WTC11 (cell line): ENCODE measurements at regions not wholly inside any gene's neighbourhood (a gene's known extent, or its start where the extent isn't known, plus 50 kb on each side); places are given as distances from the start of the nearest gene placed in this dataset.

Experiments used
- ATAC-seq: fragments of 200-7000 bp; cut with Tn5 transposase; 2 replicates; pipeline ENCODE4 v1.10.0; 2021; ENCODE audit warnings: mild to moderate bottlenecking, moderate library complexity
- CTCF ChIA-PET: fragments of 300-600 bp; sonication (Branson Sonifier 250); formaldehyde crosslinking; loops from one replicate; lab custom pipeline; 2021; ENCODE audit warnings: antibody characterized with exemption; lab: Charles Lee
- POLR2A ChIA-PET: fragments of 350-600 bp; sonication (Branson Sonifier 250); formaldehyde crosslinking; loops from one replicate; lab custom pipeline; 2021; ENCODE audit warnings: antibody characterized with exemption; lab: Charles Lee
- DNase-seq: peaks from one replicate; pipeline ENCODE4 v3.0.0; 2021; ENCODE audit warnings: low spot score
- H3K27ac Mint-ChIP-seq: 2 replicates; pipeline ENCODE4 v1.8.0; 2021; ENCODE audit warnings: mixed read lengths
- H3K27me3 Mint-ChIP-seq: 2 replicates; pipeline ENCODE4 v1.8.0; 2021; ENCODE audit warnings: low read depth, mild to moderate bottlenecking, moderate library complexity, mixed read lengths
- H3K36me3 Mint-ChIP-seq: 2 replicates; pipeline ENCODE4 v1.8.0; 2021; ENCODE audit warnings: mixed read lengths
- H3K4me1 Mint-ChIP-seq: 2 replicates; pipeline ENCODE4 v1.8.0; 2022; ENCODE audit warnings: mixed read lengths
- H3K4me3 Mint-ChIP-seq: 2 replicates; pipeline ENCODE4 v1.8.0; 2021; ENCODE audit warnings: mild to moderate bottlenecking, moderate library complexity, mixed read lengths
- H3K9me3 Mint-ChIP-seq: 2 replicates; pipeline ENCODE4 v1.8.0; 2021; ENCODE audit warnings: mixed read lengths
- CBFB ChIP-seq: sonication (generic); formaldehyde crosslinking; IDR thresholded peaks from 2 replicates; pipeline ENCODE4 v1.8.1; 2022; ENCODE audit warnings: mild to moderate bottlenecking, low read depth, missing genetic modification reagents
- CREB1 ChIP-seq: sonication (generic); formaldehyde crosslinking; IDR thresholded peaks from 2 replicates; pipeline ENCODE4 v1.8.0; 2023; ENCODE audit warnings: mild to moderate bottlenecking, missing genetic modification reagents
- CREM ChIP-seq: sonication (generic); formaldehyde crosslinking; IDR thresholded peaks from 2 replicates; pipeline ENCODE4 v1.8.1; 2022; ENCODE audit warnings: mild to moderate bottlenecking, missing genetic modification reagents, moderate library complexity
- ESRRA ChIP-seq: sonication (generic); formaldehyde crosslinking; IDR thresholded peaks from 2 replicates; pipeline ENCODE4 v1.8.1; 2022; ENCODE audit warnings: mild to moderate bottlenecking, missing genetic modification reagents, borderline replicate concordance
- ETV6 ChIP-seq: sonication (generic); formaldehyde crosslinking; IDR thresholded peaks from 2 replicates; pipeline ENCODE4 v1.8.1; 2022; ENCODE audit warnings: mild to moderate bottlenecking, missing genetic modification reagents
- FOXJ3 ChIP-seq: sonication (generic); formaldehyde crosslinking; IDR thresholded peaks from 2 replicates; pipeline ENCODE4 v1.9.0; 2021; ENCODE audit warnings: missing genetic modification reagents, mild to moderate bottlenecking, borderline replicate concordance
- FOXP1 ChIP-seq: sonication (generic); formaldehyde crosslinking; IDR thresholded peaks from 2 replicates; pipeline ENCODE4 v1.8.0; 2022; ENCODE audit warnings: missing genetic modification reagents, mild to moderate bottlenecking, moderate library complexity, borderline replicate concordance
- JAZF1 ChIP-seq: fragments of 250-450 bp; sonication (Bioruptor Pico); IDR thresholded peaks from 2 replicates; pipeline ENCODE4 v1.9.0; 2021; ENCODE audit warnings: moderate library complexity, mild to moderate bottlenecking, inconsistent platforms
- JUN ChIP-seq: sonication (generic); formaldehyde crosslinking; IDR thresholded peaks from 2 replicates; pipeline ENCODE4 v1.8.0; 2023; ENCODE audit warnings: mild to moderate bottlenecking, missing genetic modification reagents
- MYBL2 ChIP-seq: sonication (generic); formaldehyde crosslinking; IDR thresholded peaks from 2 replicates; pipeline ENCODE4 v1.8.1; 2023; ENCODE audit warnings: mild to moderate bottlenecking, moderate library complexity, missing genetic modification reagents
- NR3C1 ChIP-seq: sonication (generic); formaldehyde crosslinking; conservative IDR thresholded peaks from 2 replicates; pipeline ENCODE4 v1.8.1; 2023; ENCODE audit warnings: low read depth, mild to moderate bottlenecking, missing genetic modification reagents
- OVOL2 ChIP-seq: fragments of 250-450 bp; sonication (Bioruptor Pico); IDR thresholded peaks from 2 replicates; pipeline ENCODE4 v1.9.0; 2021; ENCODE audit warnings: mild to moderate bottlenecking, borderline replicate concordance
- RORB ChIP-seq: fragments of 250-450 bp; sonication (Bioruptor Pico); IDR thresholded peaks from 2 replicates; pipeline ENCODE4 v1.9.0; 2021; ENCODE audit warnings: mild to moderate bottlenecking
- SMAD4 ChIP-seq: sonication (generic); formaldehyde crosslinking; IDR thresholded peaks from 2 replicates; pipeline ENCODE4 v1.8.0; 2022; ENCODE audit warnings: mild to moderate bottlenecking, missing genetic modification reagents
- TCF7 ChIP-seq: sonication (generic); formaldehyde crosslinking; IDR thresholded peaks from 2 replicates; pipeline ENCODE4 v1.8.0; 2022; ENCODE audit warnings: mild to moderate bottlenecking, low read depth, missing genetic modification reagents, moderate library complexity
- ZNF263 ChIP-seq: sonication (generic); formaldehyde crosslinking; IDR thresholded peaks from 2 replicates; pipeline ENCODE4 v1.8.1; 2022; ENCODE audit warnings: low read depth, mild to moderate bottlenecking, moderate library complexity, missing genetic modification reagents
- ZNF396 ChIP-seq: fragments of 250-450 bp; sonication (Bioruptor Pico); IDR thresholded peaks from 2 replicates; pipeline ENCODE4 v1.8.0; 2021; ENCODE audit warnings: mild to moderate bottlenecking, moderate library complexity, borderline replicate concordance
- ZNF671 ChIP-seq: fragments of 250-450 bp; sonication (Bioruptor Pico); IDR thresholded peaks from 2 replicates; pipeline ENCODE4 v1.8.0; 2021; ENCODE audit warnings: mild to moderate bottlenecking
- TF ChIP-seq, protein P1 (sequence below): sonication (generic); formaldehyde crosslinking; IDR thresholded peaks from 2 replicates; pipeline ENCODE4 v1.8.0; 2022; ENCODE audit warnings: mild to moderate bottlenecking, missing genetic modification reagents
- TF ChIP-seq, protein P2 (sequence below): fragments of 250-450 bp; sonication (Bioruptor Pico); IDR thresholded peaks from 2 replicates; pipeline ENCODE4 v1.9.0; 2021; ENCODE audit warnings: mild to moderate bottlenecking
- TF ChIP-seq, protein P3 (sequence below): sonication (generic); formaldehyde crosslinking; IDR thresholded peaks from 2 replicates; pipeline ENCODE4 v1.8.1; 2022; ENCODE audit warnings: missing genetic modification reagents, borderline replicate concordance
- TF ChIP-seq, protein P4 (sequence below): sonication (generic); formaldehyde crosslinking; conservative IDR thresholded peaks from 2 replicates; pipeline ENCODE4 v1.8.1; 2022; ENCODE audit warnings: mild to moderate bottlenecking, missing genetic modification reagents
- TF ChIP-seq, protein P5 (sequence below): sonication (generic); formaldehyde crosslinking; IDR thresholded peaks from 2 replicates; pipeline ENCODE4 v1.8.1; 2022; ENCODE audit warnings: mild to moderate bottlenecking, moderate library complexity, missing genetic modification reagents
- TF ChIP-seq, protein P6 (sequence below): sonication (generic); formaldehyde crosslinking; IDR thresholded peaks from 2 replicates; pipeline ENCODE4 v1.8.1; 2022; ENCODE audit warnings: low read depth, missing genetic modification reagents, borderline replicate concordance
- TF ChIP-seq, protein P7 (sequence below): fragments of 250-450 bp; sonication (Bioruptor Pico); IDR thresholded peaks from 2 replicates; pipeline ENCODE4 v1.9.0; 2021; ENCODE audit warnings: mild to moderate bottlenecking
- TF ChIP-seq, protein P8 (sequence below): fragments of 250-450 bp; sonication (Bioruptor Pico); IDR thresholded peaks from 2 replicates; pipeline ENCODE4 v1.9.0; 2021; ENCODE audit warnings: moderate library complexity, mild to moderate bottlenecking, inconsistent platforms, borderline replicate concordance

DNA sequence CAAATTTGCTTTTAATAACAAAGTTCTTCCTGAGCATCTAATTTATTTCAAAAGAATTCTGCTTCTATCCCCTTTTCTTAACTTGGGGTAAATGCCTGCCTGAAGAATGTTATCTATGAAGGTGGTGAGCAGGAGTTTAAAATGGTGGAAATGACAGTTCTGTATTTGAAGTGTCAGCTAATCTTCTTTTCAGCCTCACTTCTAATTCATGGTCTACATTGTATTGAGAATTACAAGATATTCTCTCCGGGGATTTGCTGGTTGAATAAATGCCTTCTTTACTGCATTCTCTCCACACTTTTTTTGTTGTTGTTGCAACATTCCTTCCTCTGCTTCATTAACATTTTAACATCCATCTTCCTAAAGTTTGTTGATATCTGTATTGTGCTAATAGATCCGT lies 143.1 kb upstream of the GRIN3A start:
- ATAC-seq (no peak), DNase-seq (no peak)
- no peaks in the 10 kb centered on the region for H3K9me3 Mint-ChIP-seq
- no peak overlapping the region for H3K4me3 Mint-ChIP-seq
- CTCF ChIA-PET = no interaction called here
- peaks cover 11% of the 10 kb centered on the region for H3K4me1 Mint-ChIP-seq
- H3K27ac Mint-ChIP-seq = no peak overlapping the region
- TF ChIP-seq ZNF396 (no peak), FOXP1 (no peak), SMAD4 (CRISPR knock-in tag) (no peak), FOXJ3 (CRISPR knock-in tag) (no peak), ZNF671 (CRISPR knock-in tag) (no peak), OVOL2 (CRISPR knock-in tag) (no peak), ZNF263 (no peak), MYBL2 (CRISPR knock-in tag) (no peak), JAZF1 (CRISPR knock-in tag) (no peak), CREM (CRISPR knock-in tag) (no peak), CREB1 (CRISPR knock-in tag) (no peak), NR3C1 (no peak), ESRRA (CRISPR knock-in tag) (no peak)
- TF ChIP-seq, protein P1, sequence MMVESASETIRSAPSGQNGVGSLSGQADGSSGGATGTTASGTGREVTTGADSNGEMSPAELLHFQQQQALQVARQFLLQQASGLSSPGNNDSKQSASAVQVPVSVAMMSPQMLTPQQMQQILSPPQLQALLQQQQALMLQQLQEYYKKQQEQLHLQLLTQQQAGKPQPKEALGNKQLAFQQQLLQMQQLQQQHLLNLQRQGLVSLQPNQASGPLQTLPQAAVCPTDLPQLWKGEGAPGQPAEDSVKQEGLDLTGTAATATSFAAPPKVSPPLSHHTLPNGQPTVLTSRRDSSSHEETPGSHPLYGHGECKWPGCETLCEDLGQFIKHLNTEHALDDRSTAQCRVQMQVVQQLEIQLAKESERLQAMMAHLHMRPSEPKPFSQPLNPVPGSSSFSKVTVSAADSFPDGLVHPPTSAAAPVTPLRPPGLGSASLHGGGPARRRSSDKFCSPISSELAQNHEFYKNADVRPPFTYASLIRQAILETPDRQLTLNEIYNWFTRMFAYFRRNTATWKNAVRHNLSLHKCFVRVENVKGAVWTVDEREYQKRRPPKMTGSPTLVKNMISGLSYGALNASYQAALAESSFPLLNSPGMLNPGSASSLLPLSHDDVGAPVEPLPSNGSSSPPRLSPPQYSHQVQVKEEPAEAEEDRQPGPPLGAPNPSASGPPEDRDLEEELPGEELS = no peak
- TF ChIP-seq, protein P2, sequence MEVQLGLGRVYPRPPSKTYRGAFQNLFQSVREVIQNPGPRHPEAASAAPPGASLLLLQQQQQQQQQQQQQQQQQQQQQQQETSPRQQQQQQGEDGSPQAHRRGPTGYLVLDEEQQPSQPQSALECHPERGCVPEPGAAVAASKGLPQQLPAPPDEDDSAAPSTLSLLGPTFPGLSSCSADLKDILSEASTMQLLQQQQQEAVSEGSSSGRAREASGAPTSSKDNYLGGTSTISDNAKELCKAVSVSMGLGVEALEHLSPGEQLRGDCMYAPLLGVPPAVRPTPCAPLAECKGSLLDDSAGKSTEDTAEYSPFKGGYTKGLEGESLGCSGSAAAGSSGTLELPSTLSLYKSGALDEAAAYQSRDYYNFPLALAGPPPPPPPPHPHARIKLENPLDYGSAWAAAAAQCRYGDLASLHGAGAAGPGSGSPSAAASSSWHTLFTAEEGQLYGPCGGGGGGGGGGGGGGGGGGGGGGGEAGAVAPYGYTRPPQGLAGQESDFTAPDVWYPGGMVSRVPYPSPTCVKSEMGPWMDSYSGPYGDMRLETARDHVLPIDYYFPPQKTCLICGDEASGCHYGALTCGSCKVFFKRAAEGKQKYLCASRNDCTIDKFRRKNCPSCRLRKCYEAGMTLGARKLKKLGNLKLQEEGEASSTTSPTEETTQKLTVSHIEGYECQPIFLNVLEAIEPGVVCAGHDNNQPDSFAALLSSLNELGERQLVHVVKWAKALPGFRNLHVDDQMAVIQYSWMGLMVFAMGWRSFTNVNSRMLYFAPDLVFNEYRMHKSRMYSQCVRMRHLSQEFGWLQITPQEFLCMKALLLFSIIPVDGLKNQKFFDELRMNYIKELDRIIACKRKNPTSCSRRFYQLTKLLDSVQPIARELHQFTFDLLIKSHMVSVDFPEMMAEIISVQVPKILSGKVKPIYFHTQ (CRISPR knock-in tag) = no peak
- TF ChIP-seq, protein P3, sequence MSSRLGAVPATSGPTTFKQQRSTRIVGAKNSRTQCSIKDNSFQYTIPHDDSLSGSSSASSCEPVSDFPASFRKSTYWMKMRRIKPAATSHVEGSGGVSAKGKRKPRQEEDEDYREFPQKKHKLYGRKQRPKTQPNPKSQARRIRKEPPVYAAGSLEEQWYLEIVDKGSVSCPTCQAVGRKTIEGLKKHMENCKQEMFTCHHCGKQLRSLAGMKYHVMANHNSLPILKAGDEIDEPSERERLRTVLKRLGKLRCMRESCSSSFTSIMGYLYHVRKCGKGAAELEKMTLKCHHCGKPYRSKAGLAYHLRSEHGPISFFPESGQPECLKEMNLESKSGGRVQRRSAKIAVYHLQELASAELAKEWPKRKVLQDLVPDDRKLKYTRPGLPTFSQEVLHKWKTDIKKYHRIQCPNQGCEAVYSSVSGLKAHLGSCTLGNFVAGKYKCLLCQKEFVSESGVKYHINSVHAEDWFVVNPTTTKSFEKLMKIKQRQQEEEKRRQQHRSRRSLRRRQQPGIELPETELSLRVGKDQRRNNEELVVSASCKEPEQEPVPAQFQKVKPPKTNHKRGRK (CRISPR knock-in tag) = no peak
- TF ChIP-seq, protein P4, sequence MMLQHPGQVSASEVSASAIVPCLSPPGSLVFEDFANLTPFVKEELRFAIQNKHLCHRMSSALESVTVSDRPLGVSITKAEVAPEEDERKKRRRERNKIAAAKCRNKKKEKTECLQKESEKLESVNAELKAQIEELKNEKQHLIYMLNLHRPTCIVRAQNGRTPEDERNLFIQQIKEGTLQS = no peak
- TF ChIP-seq, protein P5, sequence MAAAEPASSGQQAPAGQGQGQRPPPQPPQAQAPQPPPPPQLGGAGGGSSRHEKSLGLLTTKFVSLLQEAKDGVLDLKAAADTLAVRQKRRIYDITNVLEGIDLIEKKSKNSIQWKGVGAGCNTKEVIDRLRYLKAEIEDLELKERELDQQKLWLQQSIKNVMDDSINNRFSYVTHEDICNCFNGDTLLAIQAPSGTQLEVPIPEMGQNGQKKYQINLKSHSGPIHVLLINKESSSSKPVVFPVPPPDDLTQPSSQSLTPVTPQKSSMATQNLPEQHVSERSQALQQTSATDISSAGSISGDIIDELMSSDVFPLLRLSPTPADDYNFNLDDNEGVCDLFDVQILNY (CRISPR knock-in tag) = no peak
- H3K36me3 Mint-ChIP-seq = no peaks in the 10 kb centered on the region
- POLR2A ChIA-PET = no interaction called here
- H3K27me3 Mint-ChIP-seq = no peaks in the 10 kb centered on the region

DNA sequence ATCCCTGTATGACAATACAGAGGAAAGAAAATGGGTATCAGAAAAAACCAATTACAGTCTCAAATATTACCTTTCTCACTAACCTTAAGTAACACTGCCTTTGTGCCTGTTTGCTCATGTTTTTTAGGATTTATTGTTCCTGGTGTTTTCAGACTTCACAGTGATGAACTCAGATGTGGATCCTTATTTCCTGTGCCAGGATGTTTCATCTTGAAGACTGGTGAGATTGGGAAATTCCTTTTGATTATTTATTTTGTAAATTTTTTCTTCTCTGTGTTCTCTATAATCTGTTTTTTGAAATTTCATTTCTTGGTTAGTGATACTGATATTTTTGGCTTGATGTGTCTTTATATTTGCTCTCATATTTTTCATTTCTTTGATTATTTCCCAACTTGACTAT lies 142.4 kb upstream of the GRIN3A start:
- Mint-ChIP-seq H3K4me1 (peaks cover 11% of the 10 kb centered on the region), H3K4me3 (no peak overlapping the region), H3K36me3 (no peaks in the 10 kb centered on the region), H3K27ac (no peak overlapping the region), H3K9me3 (no peaks in the 10 kb centered on the region), H3K27me3 (no peaks in the 10 kb centered on the region)
- ChIA-PET CTCF (no interaction called here), POLR2A (no interaction called here)
- DNase-seq = no peak
- no peak for ATAC-seq
- TF ChIP-seq RORB (CRISPR knock-in tag) (no peak), ETV6 (no peak), MYBL2 (CRISPR knock-in tag) (no peak), TCF7 (CRISPR knock-in tag) (no peak), CBFB (no peak), JUN (no peak)
- TF ChIP-seq, protein P6, sequence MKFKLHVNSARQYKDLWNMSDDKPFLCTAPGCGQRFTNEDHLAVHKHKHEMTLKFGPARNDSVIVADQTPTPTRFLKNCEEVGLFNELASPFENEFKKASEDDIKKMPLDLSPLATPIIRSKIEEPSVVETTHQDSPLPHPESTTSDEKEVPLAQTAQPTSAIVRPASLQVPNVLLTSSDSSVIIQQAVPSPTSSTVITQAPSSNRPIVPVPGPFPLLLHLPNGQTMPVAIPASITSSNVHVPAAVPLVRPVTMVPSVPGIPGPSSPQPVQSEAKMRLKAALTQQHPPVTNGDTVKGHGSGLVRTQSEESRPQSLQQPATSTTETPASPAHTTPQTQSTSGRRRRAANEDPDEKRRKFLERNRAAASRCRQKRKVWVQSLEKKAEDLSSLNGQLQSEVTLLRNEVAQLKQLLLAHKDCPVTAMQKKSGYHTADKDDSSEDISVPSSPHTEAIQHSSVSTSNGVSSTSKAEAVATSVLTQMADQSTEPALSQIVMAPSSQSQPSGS = no peak
- TF ChIP-seq, protein P7, sequence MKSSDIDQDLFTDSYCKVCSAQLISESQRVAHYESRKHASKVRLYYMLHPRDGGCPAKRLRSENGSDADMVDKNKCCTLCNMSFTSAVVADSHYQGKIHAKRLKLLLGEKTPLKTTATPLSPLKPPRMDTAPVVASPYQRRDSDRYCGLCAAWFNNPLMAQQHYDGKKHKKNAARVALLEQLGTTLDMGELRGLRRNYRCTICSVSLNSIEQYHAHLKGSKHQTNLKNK (CRISPR knock-in tag) = no peak
- TF ChIP-seq, protein P8, sequence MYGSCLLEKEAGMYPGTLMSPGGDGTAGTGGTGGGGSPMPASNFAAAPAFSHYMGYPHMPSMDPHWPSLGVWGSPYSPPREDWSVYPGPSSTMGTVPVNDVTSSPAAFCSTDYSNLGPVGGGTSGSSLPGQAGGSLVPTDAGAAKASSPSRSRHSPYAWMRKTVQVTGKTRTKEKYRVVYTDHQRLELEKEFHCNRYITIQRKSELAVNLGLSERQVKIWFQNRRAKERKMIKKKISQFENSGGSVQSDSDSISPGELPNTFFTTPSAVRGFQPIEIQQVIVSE (CRISPR knock-in tag) = no peak
